Endodermal cell (in vitro differentiated cells): ENCODE measurements at regions not wholly inside any gene's neighbourhood (a gene's known extent, or its start where the extent isn't known, plus 50 kb on each side); places are given as distances from the start of the nearest gene placed in this dataset.

Experiments
- DNase-seq: peaks from one replicate; pipeline ENCODE4 v3.0.0-alpha.2; 2017
- H3K27ac ChIP-seq: 2 replicates; pipeline ENCODE4 v1.5.1; 2013; ENCODE audit warnings: mild to moderate bottlenecking, low read depth, low read length, moderate library complexity
- H3K27me3 ChIP-seq: 2 replicates; pipeline ENCODE4 v1.6.1; 2013; ENCODE audit warnings: mild to moderate bottlenecking, low read length, moderate library complexity; ENCODE audit not compliant: insufficient read depth, control insufficient read depth, poor library complexity, severe bottlenecking
- H3K36me3 ChIP-seq: 2 replicates; pipeline ENCODE4 v1.7.0; 2013; ENCODE audit warnings: mild to moderate bottlenecking, low read length, moderate library complexity; ENCODE audit not compliant: control insufficient read depth, insufficient read depth
- H3K4me1 ChIP-seq: one replicate; pipeline ENCODE4 v1.7.0; 2013; ENCODE audit warnings: low read length; ENCODE audit not compliant: control insufficient read depth, insufficient read depth
- H3K4me3 ChIP-seq: 2 replicates; pipeline ENCODE4 v1.5.1; 2013; ENCODE audit warnings: mild to moderate bottlenecking, low read length, moderate library complexity
- H3K9ac ChIP-seq: 2 replicates; pipeline ENCODE4 v1.6.1; 2013; ENCODE audit warnings: mild to moderate bottlenecking, low read length, moderate library complexity; ENCODE audit not compliant: poor library complexity, severe bottlenecking; ENCODE audit errors: extremely low read depth
- H3K9me3 ChIP-seq: 2 replicates; pipeline ENCODE4 v1.6.1; 2013; ENCODE audit warnings: mild to moderate bottlenecking, low read length, moderate library complexity; ENCODE audit not compliant: control insufficient read depth
- H3K27ac Mint-ChIP-seq: 2 replicates; pipeline ENCODE4 v1.8.0; 2020; ENCODE audit warnings: mixed read lengths
- H3K27me3 Mint-ChIP-seq: 2 replicates; pipeline ENCODE4 v1.8.0; 2021; ENCODE audit warnings: mild to moderate bottlenecking, mixed read lengths; ENCODE audit not compliant: insufficient read depth
- H3K36me3 Mint-ChIP-seq: 2 replicates; pipeline ENCODE4 v1.8.0; 2020; ENCODE audit warnings: low read depth, mixed read lengths
- H3K4me1 Mint-ChIP-seq: 2 replicates; pipeline ENCODE4 v1.8.0; 2020; ENCODE audit warnings: mixed read lengths
- H3K4me3 Mint-ChIP-seq: 2 replicates; pipeline ENCODE4 v1.8.0; 2020; ENCODE audit warnings: mild to moderate bottlenecking, moderate library complexity, mixed read lengths
- H3K9me3 Mint-ChIP-seq: 2 replicates; pipeline ENCODE4 v1.8.0; 2020; ENCODE audit warnings: mild to moderate bottlenecking, mixed read lengths
- CTCF ChIP-seq: fragments of 200-600 bp; sonication (generic); conservative IDR thresholded peaks from 2 replicates; pipeline ENCODE4 v1.5.0; 2021; ENCODE audit warnings: antibody characterized with exemption, mild to moderate bottlenecking
- WGBS, 2 experiments: methylation state at CpG; one replicate each; pipeline versions ENCODE4 v1.1.5 to v1.1.7; 2013; ENCODE audit warnings: missing lambda C conversion rate in 2 of 2, mixed read lengths in 1 of 2; ENCODE audit not compliant: insufficient coverage in 1 of 2, insufficient read length in 1 of 2; 5-methylcytosine and 5-hydroxymethylcytosine counted together

GRCh38 chr19:30244533-30244932 lies 127.7 kb upstream of the ZNF536 start:
- peaks cover 6% of the 10 kb centered on the region for H3K27me3 Mint-ChIP-seq
- peak; percentile 57 for TF ChIP-seq CTCF

GRCh38 chr19:30245401-30246039 lies 126.7 kb upstream of the ZNF536 start:
- H3K36me3 ChIP-seq = no peaks in the 10 kb centered on the region
- H3K27me3 Mint-ChIP-seq = peaks cover 10% of the 10 kb centered on the region
- no peaks in the 10 kb centered on the region for H3K36me3 Mint-ChIP-seq
- H3K27me3 ChIP-seq = no peaks in the 10 kb centered on the region
- DNase-seq = no peak
- H3K9me3 ChIP-seq = no peaks in the 10 kb centered on the region
- H3K4me1 ChIP-seq = no peaks in the 10 kb centered on the region
- TF ChIP-seq CTCF = no peak
- H3K9ac ChIP-seq = no peak overlapping the region
- H3K4me3 ChIP-seq = no peak overlapping the region
- 91 to 92% methylated on average over 13 to 16 of the region's 17 CpGs for WGBS, 2 experiments
- no peaks in the 10 kb centered on the region for H3K9me3 Mint-ChIP-seq
- no peaks in the 10 kb centered on the region for H3K4me1 Mint-ChIP-seq
- no peak overlapping the region for H3K27ac ChIP-seq
- H3K27ac Mint-ChIP-seq = no peak overlapping the region
- no peak overlapping the region for H3K4me3 Mint-ChIP-seq

More at GRCh38 chr19:30244533-30244932, 127.7 kb upstream of the ZNF536 start:
- Histone ChIP-seq H3K4me3 (no peak overlapping the region), H3K27ac (no peak overlapping the region), H3K9me3 (no peaks in the 10 kb centered on the region), H3K36me3 (no peaks in the 10 kb centered on the region), H3K4me1 (no peaks in the 10 kb centered on the region), H3K27me3 (no peaks in the 10 kb centered on the region), H3K9ac (no peak overlapping the region)
- H3K36me3 Mint-ChIP-seq = no peaks in the 10 kb centered on the region
- H3K4me1 Mint-ChIP-seq = no peaks in the 10 kb centered on the region
- no peak overlapping the region for H3K27ac Mint-ChIP-seq
- no peak overlapping the region for H3K4me3 Mint-ChIP-seq
- no peak for DNase-seq
- WGBS, 2 experiments = 80 to 87% methylated on average over 1 to 4 of the region's 4 CpGs
- no peaks in the 10 kb centered on the region for H3K9me3 Mint-ChIP-seq

- no peaks in the 10 kb centered on the region for H3K36me3 ChIP-seq
- no peak overlapping the region for H3K4me3 ChIP-seq
- H3K27ac ChIP-seq = no peak overlapping the region
- Mint-ChIP-seq H3K4me3 (no peak overlapping the region), H3K4me1 (peaks cover 16% of the 10 kb centered on the region), H3K27ac (no peak overlapping the region), H3K36me3 (no peaks in the 10 kb centered on the region), H3K9me3 (no peaks in the 10 kb centered on the region), H3K27me3 (peaks cover 19% of the 10 kb centered on the region)
- no peak for TF ChIP-seq CTCF
- H3K4me1 ChIP-seq = peaks cover 7% of the 10 kb centered on the region
- peaks cover 9% of the 10 kb centered on the region for H3K27me3 ChIP-seq
- no peak overlapping the region for H3K9ac ChIP-seq
- peak; percentile 5 for DNase-seq
- H3K9me3 ChIP-seq = no peaks in the 10 kb centered on the region
- 89 to 92% methylated on average over 4 of the region's 4 CpGs for WGBS, 2 experiments
Observed at GRCh38 chr19:30249911-30250310, 122.3 kb upstream of the ZNF536 start.
